GM12878 (cell line): ENCODE measurements at regions not wholly inside any gene's neighbourhood (a gene's known extent, or its start where the extent isn't known, plus 50 kb on each side); places are given as distances from the start of the nearest gene placed in this dataset.

ENCODE experiments used
- ATAC-seq: fragments of 200-7000 bp; cut with Tn5 transposase; 3 replicates; pipeline ENCODE4 v1.9.1; 2020; ENCODE audit warnings: mild to moderate bottlenecking, moderate library complexity
- BruUV-seq: library from RNA; stranded (reverse); fragments of 400-500 nt; replicated peaks from 2 replicates; lab custom pipeline; 2021; lab: Mats Ljungman, UMichigan
- CTCF ChIA-PET: fragments of 300-600 bp; sonication (Branson Sonifier 250); formaldehyde crosslinking; extraction: SDS; loops from one replicate; lab custom pipeline; 2021; ENCODE audit warnings: inconsistent platforms; lab: Yijun Ruan, JAX
- POLR2A ChIA-PET: fragments of 350-600 bp; formaldehyde crosslinking; extraction: SDS; loops from one replicate; lab custom pipeline; 2021; ENCODE audit warnings: inconsistent platforms; lab: Charles Lee
- RAD21 ChIA-PET: fragments of 300-600 bp; sonication (Branson Sonifier 250); formaldehyde crosslinking; loops from one replicate; lab custom pipeline; 2023; ENCODE audit warnings: antibody characterized with exemption; ENCODE audit not compliant: unreplicated experiment; lab: Charles Lee
- SMC1A ChIA-PET: fragments of 300-600 bp; sonication (Branson Sonifier 250); formaldehyde crosslinking; loops from one replicate; lab custom pipeline; 2023; ENCODE audit not compliant: unreplicated experiment, uncharacterized antibody; lab: Charles Lee
- DNase-seq: peaks from one replicate; pipeline ENCODE4 v3.0.0-alpha.2; 2011; ENCODE audit warnings: low read depth, low spot score
- FAIRE-seq: peaks from 3 replicates; lab custom pipeline; 2011; peaks lifted over from hg19 to GRCh38; lab: Jason Lieb, UNC
- H2AFZ ChIP-seq: 2 replicates; pipeline ENCODE4 v1.6.0; 2011; ENCODE audit warnings: low read depth, low read length, control low read depth; ENCODE audit not compliant: control insufficient read depth
- H3K27ac ChIP-seq: 2 replicates; pipeline ENCODE4 v1.5.1; 2011; ENCODE audit warnings: control low read depth; ENCODE audit not compliant: control insufficient read depth, insufficient read depth
- H3K27me3 ChIP-seq, 2 experiments: replicated peaks in 1 of 2; 2 replicates each; pipeline versions ENCODE4 v1.6.0 to v1.6.1; 2011; ENCODE audit warnings: low read length in 1 of 2; ENCODE audit not compliant: control insufficient read depth in 2 of 2, insufficient read depth in 2 of 2
- H3K36me3 ChIP-seq, 2 experiments: 2 replicates each; pipeline ENCODE4 v1.5.1; 2011; ENCODE audit warnings: low read length in 1 of 2; ENCODE audit not compliant: control insufficient read depth in 2 of 2, insufficient read depth in 2 of 2
- H3K4me1 ChIP-seq: 2 replicates; pipeline ENCODE4 v1.6.1; 2011; ENCODE audit warnings: mild to moderate bottlenecking, low read length, moderate library complexity, mixed read lengths; ENCODE audit not compliant: control insufficient read depth, insufficient read depth
- H3K4me2 ChIP-seq: 2 replicates; pipeline ENCODE4 v1.6.0; 2011; ENCODE audit warnings: control low read depth; ENCODE audit not compliant: control insufficient read depth, insufficient read depth
- H3K4me3 ChIP-seq: fragments of 200-600 bp; sonication (generic); 2 replicates; pipeline ENCODE4 v1.5.1; 2016
- H3K79me2 ChIP-seq: 2 replicates; pipeline ENCODE4 v1.6.0; 2011; ENCODE audit warnings: low read length; ENCODE audit not compliant: control insufficient read depth, insufficient read depth
- H3K9ac ChIP-seq: 2 replicates; pipeline ENCODE4 v1.8.0; 2011; ENCODE audit warnings: low read length, control low read depth, mixed read lengths; ENCODE audit not compliant: control insufficient read depth, insufficient read depth
- H3K9me3 ChIP-seq: replicated peaks from 3 replicates; pipeline ENCODE4 v1.5.1; 2011; ENCODE audit warnings: mild to moderate bottlenecking, low read length; ENCODE audit not compliant: control insufficient read depth, insufficient read depth
- H4K20me1 ChIP-seq: 2 replicates; pipeline ENCODE4 v1.6.0; 2011; ENCODE audit not compliant: control insufficient read depth, insufficient read depth
- BRCA1 ChIP-seq: IDR thresholded peaks from 2 replicates; pipeline ENCODE4 v1.6.1; 2011; ENCODE audit warnings: low read depth, low read length, improper control_type of control experiment
- CBX3 ChIP-seq: fragments of 200-600 bp; sonication (generic); IDR thresholded peaks from 2 replicates; pipeline ENCODE4 v1.6.1; 2016; ENCODE audit warnings: low read depth, borderline replicate concordance
- CEBPB ChIP-seq, 2 experiments: fragments of 150-350 bp in 1 of 2; IDR thresholded peaks; 2 replicates each; pipeline ENCODE4 v1.6.1; 2012 to 2014; ENCODE audit warnings: low read depth in 2 of 2, low read length in 2 of 2, borderline replicate concordance in 1 of 2, inconsistent platforms in 1 of 2
- CREM ChIP-seq: IDR thresholded peaks from 2 replicates; pipeline ENCODE4 v1.6.1; 2014; ENCODE audit warnings: antibody characterized with exemption, low read depth
- CTCF ChIP-seq, 3 experiments: IDR thresholded peaks in 2 of 3; conservative IDR thresholded peaks in 1 of 3; 2 replicates each; pipeline ENCODE4 v1.5.1; 2011; ENCODE audit warnings: low read depth in 3 of 3, low read length in 3 of 3, mild to moderate bottlenecking in 3 of 3, control low read depth in 2 of 3, moderate library complexity in 2 of 3, inconsistent platforms in 1 of 3, mixed read lengths in 1 of 3; ENCODE audit not compliant: control insufficient read depth in 2 of 3, insufficient read depth in 1 of 3; ENCODE audit errors: extremely low read depth in 1 of 3
- SREBF1 ChIP-seq: IDR thresholded peaks from 2 replicates; pipeline ENCODE4 v1.6.1; 2012; ENCODE audit warnings: mild to moderate bottlenecking, low read length
- ZNF384 ChIP-seq: IDR thresholded peaks from 2 replicates; pipeline ENCODE4 v1.6.1; 2012; ENCODE audit warnings: low read depth, mild to moderate bottlenecking, low read length, improper control_type of control experiment, borderline replicate concordance
- WGBS: methylation state at CpG from one replicate; pipeline ENCODE4 v1.1.6; 2016; ENCODE audit warnings: low lambda C conversion rate; ENCODE audit not compliant: insufficient replicate concordance, insufficient coverage; ENCODE audit errors: missing lambda C conversion rate; 5-methylcytosine and 5-hydroxymethylcytosine counted together
- in situ Hi-C: fragments of 300-500 bp; cut with MboI; formaldehyde crosslinking; loops from 9 replicates; pipeline ENCODE4 v1.14.3; 2018; ENCODE audit warnings: mixed read lengths
- intact Hi-C: fragments of 100-400 bp; cut with micrococcal nuclease; formaldehyde crosslinking; loops from one replicate; pipeline ENCODE4 v1.14.2; 2022; ENCODE audit not compliant: unreplicated experiment
- TF ChIP-seq, protein P1 (sequence below): fragments of 450-650 bp; conservative IDR thresholded peaks from 2 replicates; pipeline ENCODE4 v1.6.1; 2017; ENCODE audit warnings: mild to moderate bottlenecking, moderate library complexity
- TF ChIP-seq, protein P2 (sequence below): fragments of 450-650 bp; formaldehyde crosslinking; IDR thresholded peaks from 2 replicates; pipeline ENCODE4 v1.4.0; 2022; ENCODE audit warnings: mild to moderate bottlenecking, moderate library complexity
- TF ChIP-seq, protein P3 (sequence below): IDR thresholded peaks from 2 replicates; pipeline ENCODE4 v1.6.1; 2012; ENCODE audit warnings: low read length, inconsistent platforms
- TF ChIP-seq, protein P4 (sequence below): fragments of 450-650 bp; IDR thresholded peaks from 2 replicates; pipeline ENCODE4 v1.6.1; 2016; ENCODE audit warnings: mild to moderate bottlenecking

DNA sequence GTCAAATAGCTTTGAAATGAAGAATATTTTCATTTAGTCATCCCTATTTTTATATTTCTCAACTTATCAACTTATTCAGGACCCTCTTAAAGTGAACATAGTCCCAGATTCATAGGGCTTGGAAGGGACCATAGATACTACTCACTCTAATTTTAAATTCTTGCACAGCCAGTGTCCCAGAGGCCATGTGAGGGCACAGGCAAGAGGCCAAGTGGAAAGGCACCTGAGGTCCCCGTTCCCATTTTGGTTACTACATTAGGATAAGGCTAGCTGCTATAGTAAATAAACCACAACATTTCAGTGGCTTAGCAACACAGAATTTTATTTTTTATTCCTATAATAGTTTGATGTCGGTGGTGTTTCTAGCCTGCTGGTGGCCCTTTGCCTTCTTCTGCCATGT, 227.8 kb downstream of the SPTSSA start (continued):
- no peak for TF ChIP-seq CTCF (IDR thresholded peaks at IDR 0.05 in 2 of 3, conservative IDR thresholded peaks at IDR 0.05 in 1 of 3; ENCODE audit: control insufficient read depth in 2 of 3, extremely low read depth in 1 of 3, insufficient read depth in 1 of 3, low read depth in 3 of 3, low read length in 3 of 3)

DNA sequence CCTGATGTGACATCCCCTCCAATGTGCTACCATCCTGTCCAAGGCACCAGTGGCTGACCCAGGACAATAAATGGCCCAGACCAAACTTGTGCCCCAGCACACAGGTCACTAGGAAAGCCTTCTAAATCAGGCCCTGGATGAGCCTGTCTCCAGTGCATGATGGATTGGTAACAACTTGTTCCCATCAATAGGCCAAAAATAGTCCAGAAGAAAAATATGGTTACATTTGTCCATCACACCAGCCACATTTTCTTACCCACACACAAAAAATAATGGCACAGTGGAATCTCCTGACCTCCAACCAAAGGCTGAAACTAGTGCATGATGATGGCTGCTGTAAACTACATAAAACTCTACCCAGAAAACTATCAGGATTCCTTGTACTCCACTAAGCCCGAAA, 228.4 kb downstream of the SPTSSA start:
- H3K79me2 ChIP-seq, result no peaks in the 10 kb centered on the region
- H3K27me3 ChIP-seq, result no peaks in the 10 kb centered on the region; a peak in 1 of 4 replicates
- no peak overlapping the region for H3K27ac ChIP-seq
- intact Hi-C loops (no loop called here), in situ Hi-C loops (no loop called here)
- no TSS peak for BruUV-seq
- no peaks in the 10 kb centered on the region for H3K36me3 ChIP-seq
- no peak overlapping the region for H2AFZ ChIP-seq
- no peaks in the 10 kb centered on the region for H3K9me3 ChIP-seq
- H3K4me1 ChIP-seq, result no peaks in the 10 kb centered on the region
- H3K9ac ChIP-seq, result no peak overlapping the region
- FAIRE-seq, result no peak
- ATAC-seq, result no peak
- H4K20me1 ChIP-seq, result no peaks in the 10 kb centered on the region
- no peak for DNase-seq
- H3K4me3 ChIP-seq, result no peak overlapping the region
- ChIA-PET RAD21 (no interaction called here), SMC1A (interaction anchor here (1.6 to 3.3 kb wide), 2 partner anchors 19 to 392 kb away, joined by 4 to 14 read pairs; no protein-coding TSS in a partner anchor), CTCF (no interaction called here), POLR2A (no interaction called here)
- WGBS, result 0% methylated on average over 1 of the region's 1 CpG
- no peak overlapping the region for H3K4me2 ChIP-seq
- TF ChIP-seq ZNF384 (no peak), CREM (no peak), CBX3 (no peak), BRCA1 (no peak), CEBPB (IDR thresholded peaks at IDR 0.05; ENCODE audit: borderline replicate concordance in 1 of 2, low read depth in 2 of 2, low read length in 2 of 2) (no peak), SREBF1 (no peak)
- TF ChIP-seq, protein P1, sequence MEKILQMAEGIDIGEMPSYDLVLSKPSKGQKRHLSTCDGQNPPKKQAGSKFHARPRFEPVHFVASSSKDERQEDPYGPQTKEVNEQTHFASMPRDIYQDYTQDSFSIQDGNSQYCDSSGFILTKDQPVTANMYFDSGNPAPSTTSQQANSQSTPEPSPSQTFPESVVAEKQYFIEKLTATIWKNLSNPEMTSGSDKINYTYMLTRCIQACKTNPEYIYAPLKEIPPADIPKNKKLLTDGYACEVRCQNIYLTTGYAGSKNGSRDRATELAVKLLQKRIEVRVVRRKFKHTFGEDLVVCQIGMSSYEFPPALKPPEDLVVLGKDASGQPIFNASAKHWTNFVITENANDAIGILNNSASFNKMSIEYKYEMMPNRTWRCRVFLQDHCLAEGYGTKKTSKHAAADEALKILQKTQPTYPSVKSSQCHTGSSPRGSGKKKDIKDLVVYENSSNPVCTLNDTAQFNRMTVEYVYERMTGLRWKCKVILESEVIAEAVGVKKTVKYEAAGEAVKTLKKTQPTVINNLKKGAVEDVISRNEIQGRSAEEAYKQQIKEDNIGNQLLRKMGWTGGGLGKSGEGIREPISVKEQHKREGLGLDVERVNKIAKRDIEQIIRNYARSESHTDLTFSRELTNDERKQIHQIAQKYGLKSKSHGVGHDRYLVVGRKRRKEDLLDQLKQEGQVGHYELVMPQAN, result no peak
- TF ChIP-seq, protein P2, sequence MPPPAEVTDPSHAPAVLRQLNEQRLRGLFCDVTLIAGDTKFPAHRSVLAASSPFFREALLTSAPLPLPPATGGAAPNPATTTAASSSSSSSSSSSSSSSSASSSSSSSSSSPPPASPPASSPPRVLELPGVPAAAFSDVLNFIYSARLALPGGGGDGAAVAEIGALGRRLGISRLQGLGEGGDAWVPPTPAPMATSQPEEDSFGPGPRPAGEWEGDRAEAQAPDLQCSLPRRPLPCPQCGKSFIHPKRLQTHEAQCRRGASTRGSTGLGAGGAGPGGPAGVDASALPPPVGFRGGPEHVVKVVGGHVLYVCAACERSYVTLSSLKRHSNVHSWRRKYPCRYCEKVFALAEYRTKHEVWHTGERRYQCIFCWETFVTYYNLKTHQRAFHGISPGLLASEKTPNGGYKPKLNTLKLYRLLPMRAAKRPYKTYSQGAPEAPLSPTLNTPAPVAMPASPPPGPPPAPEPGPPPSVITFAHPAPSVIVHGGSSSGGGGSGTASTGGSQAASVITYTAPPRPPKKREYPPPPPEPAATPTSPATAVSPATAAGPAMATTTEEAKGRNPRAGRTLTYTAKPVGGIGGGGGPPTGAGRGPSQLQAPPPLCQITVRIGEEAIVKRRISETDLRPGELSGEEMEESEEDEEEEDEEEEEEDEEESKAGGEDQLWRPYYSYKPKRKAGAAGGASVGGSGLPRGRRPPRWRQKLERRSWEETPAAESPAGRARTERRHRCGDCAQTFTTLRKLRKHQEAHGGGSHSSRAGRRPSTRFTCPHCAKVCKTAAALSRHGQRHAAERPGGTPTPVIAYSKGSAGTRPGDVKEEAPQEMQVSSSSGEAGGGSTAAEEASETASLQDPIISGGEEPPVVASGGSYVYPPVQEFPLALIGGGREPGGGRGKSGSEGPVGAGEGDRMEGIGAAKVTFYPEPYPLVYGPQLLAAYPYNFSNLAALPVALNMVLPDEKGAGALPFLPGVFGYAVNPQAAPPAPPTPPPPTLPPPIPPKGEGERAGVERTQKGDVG (CRISPR knock-in tag), result no peak
- TF ChIP-seq, protein P3, sequence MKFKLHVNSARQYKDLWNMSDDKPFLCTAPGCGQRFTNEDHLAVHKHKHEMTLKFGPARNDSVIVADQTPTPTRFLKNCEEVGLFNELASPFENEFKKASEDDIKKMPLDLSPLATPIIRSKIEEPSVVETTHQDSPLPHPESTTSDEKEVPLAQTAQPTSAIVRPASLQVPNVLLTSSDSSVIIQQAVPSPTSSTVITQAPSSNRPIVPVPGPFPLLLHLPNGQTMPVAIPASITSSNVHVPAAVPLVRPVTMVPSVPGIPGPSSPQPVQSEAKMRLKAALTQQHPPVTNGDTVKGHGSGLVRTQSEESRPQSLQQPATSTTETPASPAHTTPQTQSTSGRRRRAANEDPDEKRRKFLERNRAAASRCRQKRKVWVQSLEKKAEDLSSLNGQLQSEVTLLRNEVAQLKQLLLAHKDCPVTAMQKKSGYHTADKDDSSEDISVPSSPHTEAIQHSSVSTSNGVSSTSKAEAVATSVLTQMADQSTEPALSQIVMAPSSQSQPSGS, result no peak
- TF ChIP-seq, protein P4, sequence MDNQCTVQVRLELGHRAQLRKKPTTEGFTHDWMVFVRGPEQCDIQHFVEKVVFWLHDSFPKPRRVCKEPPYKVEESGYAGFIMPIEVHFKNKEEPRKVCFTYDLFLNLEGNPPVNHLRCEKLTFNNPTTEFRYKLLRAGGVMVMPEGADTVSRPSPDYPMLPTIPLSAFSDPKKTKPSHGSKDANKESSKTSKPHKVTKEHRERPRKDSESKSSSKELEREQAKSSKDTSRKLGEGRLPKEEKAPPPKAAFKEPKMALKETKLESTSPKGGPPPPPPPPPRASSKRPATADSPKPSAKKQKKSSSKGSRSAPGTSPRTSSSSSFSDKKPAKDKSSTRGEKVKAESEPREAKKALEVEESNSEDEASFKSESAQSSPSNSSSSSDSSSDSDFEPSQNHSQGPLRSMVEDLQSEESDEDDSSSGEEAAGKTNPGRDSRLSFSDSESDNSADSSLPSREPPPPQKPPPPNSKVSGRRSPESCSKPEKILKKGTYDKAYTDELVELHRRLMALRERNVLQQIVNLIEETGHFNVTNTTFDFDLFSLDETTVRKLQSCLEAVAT, result no peak
